Subcutaneous abdominal adipose tissue (tissue), 5 donors: ENCODE measurements at regions not wholly inside any gene's neighbourhood (a gene's known extent, or its start where the extent isn't known, plus 50 kb on each side); places are given as distances from the start of the nearest gene placed in this dataset.

Experiments used
- H3K27ac ChIP-seq: one replicate; pipeline ENCODE4 v1.7.0; 2013; ENCODE audit warnings: low read depth, mild to moderate bottlenecking, inconsistent platforms, low read length, moderate library complexity
- H3K27me3 ChIP-seq, 5 donors: one replicate each; pipeline ENCODE4 v1.7.0; 2013; ENCODE audit warnings: low read length in 5 of 5, inconsistent platforms in 1 of 5; ENCODE audit not compliant: control insufficient read depth in 5 of 5, insufficient read depth in 4 of 5
- H3K36me3 ChIP-seq, 5 donors: one replicate each; pipeline ENCODE4 v1.7.0; 2013; ENCODE audit warnings: low read length in 5 of 5; ENCODE audit not compliant: control insufficient read depth in 5 of 5, insufficient read depth in 5 of 5
- H3K4me1 ChIP-seq, 5 donors: one replicate each; pipeline ENCODE4 v1.7.0; 2013; ENCODE audit warnings: low read length in 5 of 5, mild to moderate bottlenecking in 3 of 5, moderate library complexity in 1 of 5; ENCODE audit not compliant: control insufficient read depth in 5 of 5, insufficient read depth in 5 of 5
- H3K4me3 ChIP-seq, 5 donors: one replicate each; pipeline ENCODE4 v1.7.0; 2013; ENCODE audit warnings: low read length in 5 of 5, low read depth in 1 of 5
- H3K9ac ChIP-seq, 5 donors: one replicate each; pipeline ENCODE4 v1.7.0; 2013; ENCODE audit warnings: low read length in 5 of 5, mild to moderate bottlenecking in 4 of 5, moderate library complexity in 3 of 5
- H3K9me3 ChIP-seq, 5 donors: one replicate each; pipeline ENCODE4 v1.7.0; 2013; ENCODE audit warnings: low read length in 5 of 5; ENCODE audit not compliant: control insufficient read depth in 5 of 5
- donor health status: healthy.
- donor health status: healthy.
- donor health status: healthy.
- donor health status: healthy.
- donor health status: healthy.

DNA sequence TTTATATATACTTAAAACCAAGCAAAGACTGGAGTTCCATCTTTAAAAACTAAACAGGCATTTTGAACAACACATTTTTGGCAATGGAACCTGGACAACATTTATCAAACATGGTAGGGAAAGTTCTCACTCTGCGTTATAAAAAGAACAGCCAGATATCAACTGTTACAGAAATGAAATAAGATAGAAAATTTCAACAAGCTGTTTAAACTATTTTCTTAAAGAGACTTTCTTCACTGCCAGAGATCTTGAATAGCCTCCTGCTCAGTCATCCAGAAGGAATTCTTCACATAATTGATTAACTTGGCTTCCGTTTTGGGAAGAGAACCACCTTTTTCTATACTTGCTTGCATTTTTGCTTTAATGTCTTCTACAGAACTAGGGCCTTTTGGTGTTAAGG is 166.0 kb upstream of the PIK3C3 start:
- H3K27me3 ChIP-seq, result no peaks in the 10 kb centered on the region
- no peak overlapping the region for H3K4me3 ChIP-seq
- no peak overlapping the region for H3K27ac ChIP-seq
- H3K9me3 ChIP-seq, result no peaks in the 10 kb centered on the region
- no peak overlapping the region for H3K9ac ChIP-seq
- no peaks in the 10 kb centered on the region for H3K4me1 ChIP-seq
- no peaks in the 10 kb centered on the region for H3K36me3 ChIP-seq

DNA sequence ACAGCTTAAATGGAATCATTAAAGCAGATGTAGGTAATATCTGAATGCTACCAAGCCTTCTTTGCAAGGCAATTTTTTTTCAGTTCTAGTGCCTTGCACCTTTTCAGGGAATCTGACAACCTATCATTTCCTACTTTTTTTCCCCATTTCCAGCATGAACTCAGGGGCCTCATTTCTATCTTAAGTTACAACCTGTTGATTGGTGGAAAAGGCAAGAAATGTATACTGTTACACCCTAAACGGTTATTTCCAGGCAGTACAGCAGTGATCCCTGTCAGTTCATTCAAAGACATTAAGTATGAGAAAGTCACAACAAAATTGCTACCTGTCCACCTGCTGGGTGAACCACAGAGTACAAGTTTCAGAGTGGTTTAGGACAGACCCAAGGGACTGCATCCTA is 171.2 kb upstream of the PIK3C3 start:
- H3K9me3 ChIP-seq, result no peaks in the 10 kb centered on the region
- no peaks in the 10 kb centered on the region for H3K27me3 ChIP-seq
- H3K4me3 ChIP-seq, result no peak overlapping the region
- no peak overlapping the region for H3K27ac ChIP-seq
- no peaks in the 10 kb centered on the region for H3K36me3 ChIP-seq
- no peaks in the 10 kb centered on the region for H3K4me1 ChIP-seq
- H3K9ac ChIP-seq, result no peak overlapping the region

DNA sequence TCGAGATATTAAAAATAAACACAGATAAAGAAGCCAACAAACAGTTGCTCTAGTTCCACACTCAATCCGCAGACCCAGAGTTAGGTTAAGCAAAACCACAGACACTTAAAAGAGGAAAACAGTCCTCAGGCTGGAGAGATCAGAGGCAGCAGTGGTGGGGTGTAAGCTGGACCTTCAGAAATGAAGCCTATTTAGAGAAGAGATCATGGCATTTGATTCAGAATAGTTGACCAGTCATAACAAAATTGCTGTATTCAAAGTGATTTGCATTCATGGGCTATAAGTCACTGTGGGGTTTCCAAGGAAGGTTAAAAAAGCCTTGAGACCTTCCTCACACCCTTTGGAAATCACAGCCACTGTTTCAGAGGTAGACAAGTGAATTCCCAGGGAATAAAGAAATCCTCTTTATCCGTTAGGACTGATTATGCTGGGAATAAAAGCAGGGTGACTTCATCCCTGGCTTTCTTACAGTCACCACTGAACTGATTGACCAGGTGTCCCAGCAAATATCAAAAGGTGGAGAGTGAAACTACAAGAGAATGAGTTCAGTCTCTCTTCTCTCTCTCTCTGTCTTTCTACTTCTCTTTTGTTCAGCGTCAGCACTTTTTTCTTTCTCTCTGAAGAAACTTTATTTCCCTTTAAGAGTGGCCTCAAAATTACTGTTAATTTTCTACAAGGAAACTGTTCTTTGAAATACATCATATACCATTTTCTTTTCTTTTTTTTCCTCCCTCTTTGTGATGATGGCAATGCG is 171.8 kb upstream of the PIK3C3 start:
- Histone ChIP-seq H3K4me1 (no peaks in the 10 kb centered on the region), H3K9ac (no peak overlapping the region), H3K27me3 (no peaks in the 10 kb centered on the region), H3K9me3 (no peaks in the 10 kb centered on the region), H3K36me3 (no peaks in the 10 kb centered on the region), H3K4me3 (no peak overlapping the region), H3K27ac (no peak overlapping the region)

DNA sequence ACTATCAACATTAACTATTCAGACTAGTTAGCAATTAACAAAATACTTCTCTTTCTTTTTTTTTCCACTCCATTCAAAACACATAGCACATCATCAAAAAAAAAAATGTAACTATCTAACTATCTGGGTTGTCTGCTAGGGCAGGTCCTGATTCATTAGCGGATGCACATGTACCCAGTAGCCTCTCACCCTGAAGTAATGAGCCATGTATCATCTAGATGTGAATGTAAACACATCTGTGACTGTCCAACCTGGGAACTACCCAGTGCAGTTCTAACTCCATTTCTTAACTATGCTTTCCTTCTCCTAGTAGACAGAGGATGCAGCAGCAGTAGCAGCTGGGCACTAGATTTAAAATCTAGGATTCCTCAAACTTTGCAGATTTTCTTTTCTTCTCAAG is 183.1 kb upstream of the PIK3C3 start:
- H3K27ac ChIP-seq, result no peak overlapping the region
- no peaks in the 10 kb centered on the region for H3K4me1 ChIP-seq
- no peak overlapping the region for H3K4me3 ChIP-seq
- no peaks in the 10 kb centered on the region for H3K9me3 ChIP-seq
- H3K9ac ChIP-seq, result no peak overlapping the region
- H3K27me3 ChIP-seq, result no peaks in the 10 kb centered on the region
- H3K36me3 ChIP-seq, result no peaks in the 10 kb centered on the region

DNA sequence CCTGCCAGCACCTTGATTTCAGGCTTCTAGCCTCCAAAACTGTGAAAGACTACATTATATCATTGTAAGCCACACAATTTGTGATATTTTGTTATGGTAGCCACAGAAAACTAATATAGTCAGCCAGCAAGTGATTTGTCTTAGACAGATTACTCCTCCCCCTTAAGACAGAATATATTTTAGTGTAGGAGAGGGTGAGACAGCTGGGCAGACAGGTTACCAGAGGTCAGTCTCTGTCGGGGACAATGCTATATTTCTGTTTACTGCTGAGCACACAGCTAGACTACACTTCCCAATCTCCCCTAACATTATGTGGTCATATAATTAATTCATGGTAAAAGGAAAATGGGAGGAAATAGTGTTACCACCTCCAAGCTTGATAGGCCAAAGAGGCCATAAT is 185.8 kb upstream of the PIK3C3 start:
- no peaks in the 10 kb centered on the region for H3K9me3 ChIP-seq
- H3K4me1 ChIP-seq, result no peaks in the 10 kb centered on the region
- H3K36me3 ChIP-seq, result no peaks in the 10 kb centered on the region
- no peak overlapping the region for H3K4me3 ChIP-seq
- H3K9ac ChIP-seq, result no peak overlapping the region
- no peak overlapping the region for H3K27ac ChIP-seq
- H3K27me3 ChIP-seq, result no peaks in the 10 kb centered on the region

DNA sequence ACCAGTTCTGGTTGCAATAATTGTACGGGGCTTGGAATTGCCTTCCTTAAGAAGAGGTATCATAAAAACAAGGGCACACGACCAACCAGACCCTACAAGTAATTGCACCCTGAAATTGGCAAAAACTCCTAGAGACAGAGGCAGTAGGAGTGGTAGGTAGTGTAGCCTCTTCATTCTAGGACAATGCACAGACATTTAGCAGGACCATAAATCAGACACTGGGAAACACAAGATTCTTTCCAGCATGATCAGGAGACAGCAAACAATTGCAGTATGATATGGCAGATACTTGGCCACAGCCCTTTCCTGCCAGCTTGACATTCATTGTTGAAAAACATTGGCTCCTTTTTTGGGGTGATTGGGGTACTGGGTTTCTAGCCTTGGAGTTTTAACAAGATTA is 186.6 kb upstream of the PIK3C3 start:
- H3K4me3 ChIP-seq, result no peak overlapping the region
- H3K9ac ChIP-seq, result no peak overlapping the region
- H3K36me3 ChIP-seq, result no peaks in the 10 kb centered on the region
- no peaks in the 10 kb centered on the region for H3K9me3 ChIP-seq
- H3K4me1 ChIP-seq, result no peaks in the 10 kb centered on the region
- H3K27me3 ChIP-seq, result no peaks in the 10 kb centered on the region
- H3K27ac ChIP-seq, result no peak overlapping the region

DNA sequence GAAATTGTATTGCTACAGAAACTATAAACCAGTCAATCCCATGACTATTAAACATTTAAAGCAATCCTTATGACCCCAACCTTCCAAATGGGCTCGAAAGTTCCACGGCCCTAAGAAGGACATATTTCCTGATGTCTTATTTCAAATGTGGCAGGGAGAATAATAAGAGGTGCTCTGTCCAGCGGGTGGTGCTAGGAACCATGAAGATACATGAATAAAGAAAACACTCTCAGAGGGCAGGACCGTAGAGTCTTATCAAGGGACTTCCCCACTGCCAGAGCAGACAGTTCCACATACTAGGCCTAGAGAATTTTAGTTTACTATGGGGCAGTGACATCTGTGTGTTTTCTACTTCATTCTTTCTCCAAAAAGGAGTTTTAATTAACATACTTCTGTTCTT is 187.1 kb upstream of the PIK3C3 start:
- Histone ChIP-seq H3K9ac (no peak overlapping the region), H3K27me3 (no peaks in the 10 kb centered on the region), H3K4me3 (no peak overlapping the region), H3K36me3 (no peaks in the 10 kb centered on the region), H3K27ac (no peak overlapping the region), H3K9me3 (no peaks in the 10 kb centered on the region), H3K4me1 (no peaks in the 10 kb centered on the region)

DNA sequence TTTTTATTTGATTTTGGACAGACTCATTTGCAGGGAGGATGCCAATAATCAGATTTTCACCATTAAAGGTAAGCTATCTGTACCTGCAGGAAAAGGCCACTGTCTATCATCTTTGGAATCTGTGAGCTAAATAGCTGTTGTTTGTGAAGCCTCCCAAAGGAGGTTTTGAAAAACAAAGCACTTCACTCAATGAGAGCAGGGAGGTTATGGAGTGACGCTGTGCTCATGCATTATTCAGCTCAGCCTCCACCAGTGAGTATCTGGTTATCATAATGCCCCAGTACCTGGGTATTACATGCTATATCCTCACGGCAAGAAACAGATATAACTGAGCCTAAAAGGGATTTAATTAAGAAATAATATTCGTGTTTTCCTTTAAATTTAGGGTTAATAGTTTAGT is 189.6 kb upstream of the PIK3C3 start:
- Histone ChIP-seq H3K36me3 (no peaks in the 10 kb centered on the region), H3K9ac (no peak overlapping the region), H3K27me3 (no peaks in the 10 kb centered on the region), H3K9me3 (no peaks in the 10 kb centered on the region), H3K4me1 (peaks cover 0 to 12% (median 0%) of the 10 kb centered on the region in 5 donors), H3K4me3 (no peak overlapping the region), H3K27ac (no peak overlapping the region)

DNA sequence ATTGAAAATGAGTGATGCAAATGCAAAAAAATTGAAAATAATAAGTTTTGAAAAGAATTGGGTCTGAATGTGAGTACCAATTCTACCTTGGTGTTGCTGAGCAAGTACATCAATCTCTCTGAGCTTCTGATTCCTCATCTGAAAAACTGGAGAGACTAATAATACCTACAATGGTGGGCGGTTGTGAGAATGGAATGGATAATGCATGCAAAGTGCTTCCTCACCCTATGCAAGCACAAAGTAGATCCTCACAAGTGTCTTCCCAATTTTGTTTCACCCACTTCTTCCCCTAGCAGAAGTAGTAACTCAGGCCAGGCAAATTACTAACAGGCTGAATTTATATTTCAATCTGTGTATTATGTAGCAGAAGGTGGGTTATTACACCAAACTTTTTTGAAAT is 191.7 kb upstream of the PIK3C3 start:
- no peaks in the 10 kb centered on the region for H3K27me3 ChIP-seq
- H3K9me3 ChIP-seq, result no peaks in the 10 kb centered on the region
- H3K27ac ChIP-seq, result no peak overlapping the region
- no peak overlapping the region for H3K9ac ChIP-seq
- H3K4me1 ChIP-seq, result peaks cover 0 to 12% (median 0%) of the 10 kb centered on the region in 5 donors
- H3K36me3 ChIP-seq, result no peaks in the 10 kb centered on the region
- no peak overlapping the region for H3K4me3 ChIP-seq

DNA sequence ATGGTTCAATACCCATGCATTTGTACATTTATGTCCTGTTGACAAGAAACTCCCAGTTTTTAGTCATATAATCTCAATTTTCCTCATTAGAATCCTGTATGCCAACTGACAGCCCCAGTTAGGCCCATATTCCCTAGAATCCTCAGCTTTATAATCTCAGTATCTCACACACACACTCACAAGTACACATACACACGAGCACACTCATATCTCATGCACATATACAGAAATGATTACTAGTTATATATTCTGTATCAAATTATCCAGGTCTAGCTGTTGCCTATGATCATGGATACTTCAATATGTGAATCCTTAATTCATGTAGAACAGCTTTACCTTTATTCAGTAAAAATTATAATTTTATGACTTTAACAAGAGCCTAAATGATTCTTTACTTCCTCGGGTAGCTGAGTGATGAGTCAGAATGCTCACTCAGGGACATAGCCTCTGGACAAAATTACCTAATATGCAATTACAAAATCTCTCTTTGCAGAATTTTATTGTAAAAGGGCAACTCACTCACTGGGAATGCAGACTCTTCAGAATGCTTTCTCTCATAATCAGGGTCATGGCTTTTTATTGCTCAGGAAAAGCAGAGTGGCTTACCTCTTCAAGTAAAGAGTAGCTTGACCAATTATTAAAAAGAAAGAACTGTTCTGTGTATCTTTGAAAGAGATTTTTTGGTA is 193.6 kb upstream of the PIK3C3 start:
- peaks cover 0 to 12% (median 0%) of the 10 kb centered on the region in 5 donors for H3K4me1 ChIP-seq
- H3K27ac ChIP-seq, result no peak overlapping the region
- H3K27me3 ChIP-seq, result no peaks in the 10 kb centered on the region
- H3K9me3 ChIP-seq, result no peaks in the 10 kb centered on the region
- H3K9ac ChIP-seq, result no peak overlapping the region
- H3K4me3 ChIP-seq, result no peak overlapping the region
- H3K36me3 ChIP-seq, result no peaks in the 10 kb centered on the region
